A549 (cell line): ENCODE measurements at regions not wholly inside any gene's neighbourhood (a gene's known extent, or its start where the extent isn't known, plus 50 kb on each side); places are given as distances from the start of the nearest gene placed in this dataset.

Experiments
- ATAC-seq, 2 experiments: fragments of 200-7000 bp in 1 of 2; fragments of >200 bp in 1 of 2; cut with Nextera tagmentation in 1 of 2; cut with Tn5 transposase in 1 of 2; 3 replicates each; pipeline versions ENCODE4 v1.8.0 to v1.9.1; 2018 to 2020; ENCODE audit warnings: mild to moderate bottlenecking in 1 of 2, moderate library complexity in 1 of 2
- CTCF ChIA-PET: fragments of 300-600 bp; sonication (Branson Sonifier 250); formaldehyde crosslinking; extraction: SDS; loops from one replicate; lab custom pipeline; 2021; ENCODE audit warnings: antibody characterized with exemption, inconsistent platforms; lab: Yijun Ruan, JAX
- POLR2A ChIA-PET: fragments of 350-600 bp; formaldehyde crosslinking; extraction: SDS; loops from one replicate; lab custom pipeline; 2021; ENCODE audit warnings: antibody characterized with exemption, inconsistent platforms; lab: Yijun Ruan, JAX
- DNase-seq, 2 experiments: peaks; one replicate each; pipeline versions ENCODE4 v3.0.0 to v3.0.0-alpha.2; 2011 to 2016; ENCODE audit warnings: low read depth in 1 of 2, low spot score in 1 of 2
- FAIRE-seq: peaks from 2 replicates; lab custom pipeline; 2011; peaks lifted over from hg19 to GRCh38; lab: Jason Lieb, UNC
- H3K27ac ChIP-seq, 2 experiments: fragments of >200 bp; sonication (Bioruptor Twin); formaldehyde crosslinking; 3 replicates each; pipeline ENCODE4 v1.5.1; 2016 to 2017
- H3K4me1 ChIP-seq: fragments of >200 bp; sonication (Bioruptor Twin); formaldehyde crosslinking; 3 replicates; pipeline ENCODE4 v1.6.1; 2016
- H3K4me2 ChIP-seq: fragments of >200 bp; sonication (Bioruptor Twin); formaldehyde crosslinking; 3 replicates; pipeline ENCODE4 v1.6.1; 2016
- H3K4me3 ChIP-seq: fragments of >200 bp; sonication (Bioruptor Twin); formaldehyde crosslinking; 3 replicates; pipeline ENCODE4 v1.5.1; 2016
- H3K9me3 ChIP-seq: fragments of >200 bp; sonication (Bioruptor Twin); formaldehyde crosslinking; 3 replicates; pipeline ENCODE4 v1.6.1; 2016
- ATOH8 ChIP-seq: fragments of 250-450 bp; sonication (Bioruptor Pico); IDR thresholded peaks from 2 replicates; pipeline ENCODE4 v1.5.0; 2020; ENCODE audit warnings: low read depth, mild to moderate bottlenecking, moderate library complexity
- BCL3 ChIP-seq: fragments of >200 bp; sonication (Bioruptor Twin); formaldehyde crosslinking; IDR thresholded peaks from 3 replicates; pipeline ENCODE4 v1.6.1; 2016
- CTCF ChIP-seq: fragments of >200 bp; sonication (Bioruptor Twin); formaldehyde crosslinking; IDR thresholded peaks from 3 replicates; pipeline ENCODE4 v1.5.1; 2016
- ELK1 ChIP-seq: fragments of 150-350 bp; IDR thresholded peaks from 2 replicates; pipeline ENCODE4 v1.6.1; 2014; ENCODE audit warnings: low read depth, mild to moderate bottlenecking, low read length
- ESRRA ChIP-seq: fragments of 150-350 bp; IDR thresholded peaks from 2 replicates; pipeline ENCODE4 v1.6.1; 2014; ENCODE audit warnings: mild to moderate bottlenecking, low read length, borderline replicate concordance
- HDAC2 ChIP-seq: fragments of 200-600 bp; sonication (generic); IDR thresholded peaks from 2 replicates; pipeline ENCODE4 v1.6.1; 2016
- HES2 ChIP-seq: fragments of >200 bp; sonication (Bioruptor Twin); formaldehyde crosslinking; IDR thresholded peaks from 2 replicates; pipeline ENCODE4 v1.6.1; 2016
- HOXB13 ChIP-seq: fragments of 250-450 bp; sonication (Bioruptor Pico); IDR thresholded peaks from 2 replicates; pipeline ENCODE4 v1.5.0; 2020; ENCODE audit warnings: low read depth, mild to moderate bottlenecking, moderate library complexity
- HOXB5 ChIP-seq: fragments of 250-450 bp; sonication (Bioruptor Pico); IDR thresholded peaks from 2 replicates; pipeline ENCODE4 v1.5.0; 2020; ENCODE audit warnings: mild to moderate bottlenecking, moderate library complexity
- JUN ChIP-seq, 2 experiments: fragments of >200 bp; sonication (Bioruptor Twin); formaldehyde crosslinking; IDR thresholded peaks; 2 replicates in 1 of 2; 3 replicates in 1 of 2; pipeline ENCODE4 v1.6.1; 2016 to 2017
- KDM1A ChIP-seq: fragments of 200-600 bp; sonication (generic); IDR thresholded peaks from 2 replicates; pipeline ENCODE4 v1.6.1; 2016; ENCODE audit warnings: low read depth, mild to moderate bottlenecking
- MAX ChIP-seq: IDR thresholded peaks from 2 replicates; pipeline ENCODE4 v1.6.1; 2012
- NFE2L2 ChIP-seq: fragments of 150-350 bp; conservative IDR thresholded peaks from 2 replicates; pipeline ENCODE4 v1.6.1; 2014; ENCODE audit warnings: low read length
- NPAS2 ChIP-seq: fragments of 250-450 bp; sonication (Bioruptor Pico); IDR thresholded peaks from 2 replicates; pipeline ENCODE4 v1.8.0; 2022; ENCODE audit warnings: mild to moderate bottlenecking, moderate library complexity, borderline replicate concordance
- PHF8 ChIP-seq: fragments of 200-600 bp; sonication (generic); IDR thresholded peaks from 2 replicates; pipeline ENCODE4 v1.6.1; 2016; ENCODE audit warnings: low read depth, mild to moderate bottlenecking, antibody characterized with exemption, moderate library complexity, borderline replicate concordance
- RNF2 ChIP-seq: fragments of 200-600 bp; sonication (generic); IDR thresholded peaks from 2 replicates; pipeline ENCODE4 v1.6.1; 2016; ENCODE audit warnings: low read depth, mild to moderate bottlenecking, antibody characterized with exemption, moderate library complexity, borderline replicate concordance
- SMC3 ChIP-seq: fragments of >200 bp; sonication (Bioruptor Twin); formaldehyde crosslinking; IDR thresholded peaks from 3 replicates; pipeline ENCODE4 v1.6.1; 2018; ENCODE audit warnings: inconsistent platforms
- TP53 ChIP-seq: fragments of 250-450 bp; sonication (Bioruptor Pico); IDR thresholded peaks from 2 replicates; pipeline ENCODE4 v1.5.0; 2021; ENCODE audit warnings: mild to moderate bottlenecking, moderate library complexity
- WGBS: methylation state at CpG from one replicate; pipeline ENCODE4 v1.1.6; 2017; ENCODE audit errors: missing lambda C conversion rate; 5-methylcytosine and 5-hydroxymethylcytosine counted together

GRCh38 chr1:96995351-96995750, 273.8 kb downstream of the PTBP2 start:
- no peak overlapping the region for H3K4me2 ChIP-seq
- H3K4me1 ChIP-seq, result no peaks in the 10 kb centered on the region
- H3K4me3 ChIP-seq, result no peak overlapping the region
- DNase-seq, result no peak
- H3K27ac ChIP-seq, result no peak overlapping the region
- no peaks in the 10 kb centered on the region for H3K9me3 ChIP-seq
- ATAC-seq, result no peak
- POLR2A ChIA-PET, result no interaction called here
- WGBS, result 49% methylated on average over 3 of the region's 3 CpGs
- no peak for FAIRE-seq
- CTCF ChIA-PET, result no interaction called here
- TF ChIP-seq CTCF (no peak), JUN (IDR thresholded peaks at IDR 0.05) (no peak), PHF8 (no peak), KDM1A (no peak), ATOH8 (CRISPR knock-in tag) (no peak), ESRRA (no peak), ELK1 (no peak), HOXB13 (CRISPR knock-in tag) (no peak), MAX (no peak)

- ATAC-seq (no peak), FAIRE-seq (no peak), DNase-seq (no peak)
- 10% methylated on average over 1 of the region's 1 CpG for WGBS
- TF ChIP-seq HES2 (no peak), TP53 (CRISPR knock-in tag) (no peak), HDAC2 (no peak), SMC3 (no peak), NPAS2 (CRISPR knock-in tag) (no peak), RNF2 (no peak), ATOH8 (CRISPR knock-in tag) (no peak), BCL3 (no peak), HOXB5 (no peak), CTCF (no peak), NFE2L2 (no peak), MAX (no peak)
- no peak overlapping the region for H3K4me2 ChIP-seq
- POLR2A ChIA-PET, result no interaction called here
- H3K4me1 ChIP-seq, result no peaks in the 10 kb centered on the region
- H3K9me3 ChIP-seq, result no peaks in the 10 kb centered on the region
- CTCF ChIA-PET, result no interaction called here
- no peak overlapping the region for H3K27ac ChIP-seq
- H3K4me3 ChIP-seq, result no peak overlapping the region
These were observed 274.4 kb downstream of the PTBP2 start for GRCh38 chr1:96996001-96996400.
